RWPE2 (cell line): ENCODE measurements at regions not wholly inside any gene's neighbourhood (a gene's known extent, or its start where the extent isn't known, plus 50 kb on each side); places are given as distances from the start of the nearest gene placed in this dataset.

Experiments
- ATAC-seq: fragments of 200-7000 bp; cut with Tn5 transposase; 3 replicates; pipeline ENCODE4 v1.9.1; 2021; ENCODE audit warnings: low read depth
- DNase-seq: peaks from one replicate; pipeline ENCODE4 v3.0.0-alpha.2; 2020; ENCODE audit warnings: low spot score
- H3K27ac ChIP-seq: fragments of 450-650 bp; 2 replicates; pipeline ENCODE4 v1.5.1; 2017; ENCODE audit warnings: mild to moderate bottlenecking; ENCODE audit not compliant: poor library complexity, severe bottlenecking
- H3K27me3 ChIP-seq: fragments of 250-450 bp; sonication (Bioruptor Pico); 2 replicates; pipeline ENCODE4 v1.5.1; 2021; ENCODE audit warnings: mild to moderate bottlenecking, moderate library complexity; ENCODE audit not compliant: insufficient read depth, poor library complexity, severe bottlenecking
- H3K36me3 ChIP-seq: fragments of 250-450 bp; sonication (Bioruptor Pico); 2 replicates; pipeline ENCODE4 v1.5.1; 2020; ENCODE audit warnings: low read depth, mild to moderate bottlenecking, moderate library complexity
- H3K4me1 ChIP-seq: fragments of 250-450 bp; sonication (Bioruptor Pico); 2 replicates; pipeline ENCODE4 v1.5.1; 2021; ENCODE audit warnings: mild to moderate bottlenecking, moderate library complexity; ENCODE audit not compliant: insufficient read depth, poor library complexity, severe bottlenecking
- H3K4me3 ChIP-seq: fragments of 250-450 bp; sonication (Bioruptor Pico); 2 replicates; pipeline ENCODE4 v1.5.1; 2021; ENCODE audit warnings: mild to moderate bottlenecking, moderate library complexity; ENCODE audit not compliant: severe bottlenecking
- H3K9me3 ChIP-seq: fragments of 250-450 bp; sonication (Bioruptor Pico); 2 replicates; pipeline ENCODE4 v1.5.1; 2021; ENCODE audit warnings: mild to moderate bottlenecking, moderate library complexity; ENCODE audit not compliant: severe bottlenecking
- TF ChIP-seq, protein P1 (sequence below): fragments of 450-650 bp; IDR thresholded peaks from one replicate; pipeline ENCODE4 v1.5.1; 2017; ENCODE audit warnings: mild to moderate bottlenecking, moderate library complexity; ENCODE audit not compliant: poor library complexity, severe bottlenecking

DNA sequence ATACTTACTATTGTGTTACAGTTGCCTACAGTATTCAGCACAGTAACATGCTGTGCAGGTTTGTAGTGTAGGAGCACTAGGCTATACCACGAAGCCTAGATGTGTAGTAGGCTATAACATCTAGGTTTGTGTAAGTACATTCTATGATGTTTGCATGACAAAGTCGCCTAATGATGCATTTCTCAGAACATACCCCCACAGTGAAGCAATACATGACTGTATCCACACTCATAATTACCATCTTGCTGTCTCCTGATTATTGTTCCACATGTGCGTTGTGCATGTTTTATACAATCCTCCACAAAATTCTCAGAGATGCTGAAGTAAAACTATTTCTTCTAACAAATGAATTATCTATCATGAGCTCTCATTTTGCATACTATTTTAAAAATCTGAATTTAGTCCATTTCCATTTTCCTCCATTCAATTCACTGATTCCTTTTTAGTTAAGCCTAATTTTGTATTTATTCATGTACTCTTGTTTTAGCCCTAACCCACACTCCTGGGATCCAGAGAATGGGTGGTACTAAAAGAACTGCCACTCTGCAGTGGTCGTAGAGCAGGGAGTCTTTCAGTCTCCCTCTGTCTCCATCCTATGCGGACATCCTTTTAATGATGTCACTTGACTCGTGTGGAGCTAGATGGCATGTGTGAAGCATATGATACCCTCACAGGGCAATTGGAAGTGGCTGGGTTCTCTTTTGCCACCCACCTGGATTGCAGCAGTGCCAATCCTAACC is 67.6 kb upstream of the CAV2 start:
- Histone ChIP-seq H3K4me1 (peaks cover 30% of the 10 kb centered on the region), H3K36me3 (no peaks in the 10 kb centered on the region; the same call in 1 of the 2 replicates), H3K9me3 (peaks cover 6% of the 10 kb centered on the region), H3K4me3 (no peak overlapping the region), H3K27ac (peak overlapping the region; percentile 99), H3K27me3 (no peaks in the 10 kb centered on the region)
- DNase-seq (no peak), ATAC-seq (no peak)
- TF ChIP-seq, protein P1, sequence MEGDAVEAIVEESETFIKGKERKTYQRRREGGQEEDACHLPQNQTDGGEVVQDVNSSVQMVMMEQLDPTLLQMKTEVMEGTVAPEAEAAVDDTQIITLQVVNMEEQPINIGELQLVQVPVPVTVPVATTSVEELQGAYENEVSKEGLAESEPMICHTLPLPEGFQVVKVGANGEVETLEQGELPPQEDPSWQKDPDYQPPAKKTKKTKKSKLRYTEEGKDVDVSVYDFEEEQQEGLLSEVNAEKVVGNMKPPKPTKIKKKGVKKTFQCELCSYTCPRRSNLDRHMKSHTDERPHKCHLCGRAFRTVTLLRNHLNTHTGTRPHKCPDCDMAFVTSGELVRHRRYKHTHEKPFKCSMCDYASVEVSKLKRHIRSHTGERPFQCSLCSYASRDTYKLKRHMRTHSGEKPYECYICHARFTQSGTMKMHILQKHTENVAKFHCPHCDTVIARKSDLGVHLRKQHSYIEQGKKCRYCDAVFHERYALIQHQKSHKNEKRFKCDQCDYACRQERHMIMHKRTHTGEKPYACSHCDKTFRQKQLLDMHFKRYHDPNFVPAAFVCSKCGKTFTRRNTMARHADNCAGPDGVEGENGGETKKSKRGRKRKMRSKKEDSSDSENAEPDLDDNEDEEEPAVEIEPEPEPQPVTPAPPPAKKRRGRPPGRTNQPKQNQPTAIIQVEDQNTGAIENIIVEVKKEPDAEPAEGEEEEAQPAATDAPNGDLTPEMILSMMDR: no peak

DNA sequence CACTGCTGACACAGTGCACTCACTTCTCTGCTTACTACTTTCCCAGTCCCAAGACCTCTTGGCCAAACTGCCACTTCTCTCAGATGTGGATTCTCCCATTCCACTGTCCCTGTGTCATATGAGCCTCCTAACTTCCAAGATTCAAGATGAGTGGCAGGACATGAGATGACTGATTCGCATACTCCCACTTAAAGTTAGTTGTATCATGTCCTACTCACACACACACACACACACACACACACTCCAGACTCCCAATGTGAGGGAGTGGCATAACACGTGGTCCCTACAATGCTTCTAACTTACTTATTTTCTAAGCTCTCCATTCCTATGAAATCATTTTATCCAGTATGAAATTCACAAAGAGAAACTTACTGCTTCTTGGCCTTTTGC is 67.0 kb upstream of the CAV2 start:
- Histone ChIP-seq H3K27me3 (no peaks in the 10 kb centered on the region), H3K4me1 (peaks cover 28% of the 10 kb centered on the region), H3K4me3 (no peak overlapping the region), H3K36me3 (no peaks in the 10 kb centered on the region; the same call in 1 of the 2 replicates), H3K9me3 (peaks cover 6% of the 10 kb centered on the region), H3K27ac (peak overlapping the region; percentile 99)
- DNase-seq (no peak), ATAC-seq (no peak)
- TF ChIP-seq, protein P1: no peak

DNA sequence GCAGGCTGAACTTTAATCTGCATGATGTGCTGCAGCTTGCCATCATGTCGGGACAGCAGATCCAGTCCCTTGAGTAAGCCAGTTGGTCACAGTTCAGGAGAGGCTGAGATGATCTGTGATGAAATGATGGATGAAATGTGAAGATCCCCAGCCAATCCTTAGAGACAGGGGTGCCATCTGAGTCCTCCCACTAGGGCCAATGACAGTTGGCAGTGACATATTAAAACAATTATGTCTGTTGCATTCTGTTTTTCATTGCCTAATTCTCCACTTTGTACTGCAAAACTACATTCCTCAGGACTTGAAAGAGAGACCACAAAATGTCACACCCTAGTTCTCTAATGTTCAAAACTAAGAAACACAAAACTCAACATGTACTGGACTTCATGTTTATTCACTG is 66.3 kb upstream of the CAV2 start:
- DNase-seq (no peak), ATAC-seq (no peak)
- TF ChIP-seq, protein P1: no peak

DNA sequence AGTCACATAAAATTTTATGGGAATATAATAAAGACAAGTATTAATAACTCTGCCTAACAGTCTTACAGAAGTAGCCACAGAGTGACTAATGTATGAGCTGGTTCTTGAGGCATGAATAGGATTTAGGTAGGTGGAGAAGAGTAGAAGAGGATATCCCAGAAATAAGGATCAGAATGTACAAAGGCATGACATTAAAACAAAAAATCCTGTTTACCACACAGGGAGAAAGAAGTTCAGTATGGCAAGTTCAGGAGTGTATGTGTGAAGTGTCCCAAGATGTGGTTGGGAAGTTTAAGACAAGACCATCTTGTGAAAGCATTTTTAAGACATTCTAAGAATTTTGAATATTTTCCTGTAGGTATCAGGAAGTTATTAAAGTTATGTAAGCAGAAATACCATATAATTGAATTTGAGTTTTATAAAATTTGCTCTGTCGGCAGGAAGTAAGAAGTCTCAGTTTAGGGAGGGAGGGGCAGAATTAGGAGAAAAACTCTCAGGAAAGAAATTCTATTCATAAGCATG is 64.7 kb upstream of the CAV2 start:
- peak; percentile 99 for ATAC-seq
- Histone ChIP-seq H3K36me3 (no peaks in the 10 kb centered on the region; the same call in 1 of the 2 replicates), H3K27ac (peak overlapping the region; percentile 99), H3K27me3 (no peaks in the 10 kb centered on the region), H3K4me1 (peaks cover 31% of the 10 kb centered on the region), H3K4me3 (no peak overlapping the region), H3K9me3 (peaks cover 6% of the 10 kb centered on the region)
- DNase-seq: no peak
- TF ChIP-seq, protein P1: no peak

More for the DNA sequence above, 66.3 kb upstream of the CAV2 start:
- no peaks in the 10 kb centered on the region; the same call in 1 of the 2 replicates for H3K36me3 ChIP-seq
- H3K27ac ChIP-seq: peak overlapping the region; percentile 99
- H3K27me3 ChIP-seq: no peaks in the 10 kb centered on the region
- H3K9me3 ChIP-seq: peaks cover 6% of the 10 kb centered on the region
- H3K4me1 ChIP-seq: peaks cover 28% of the 10 kb centered on the region
- H3K4me3 ChIP-seq: no peak overlapping the region

DNA sequence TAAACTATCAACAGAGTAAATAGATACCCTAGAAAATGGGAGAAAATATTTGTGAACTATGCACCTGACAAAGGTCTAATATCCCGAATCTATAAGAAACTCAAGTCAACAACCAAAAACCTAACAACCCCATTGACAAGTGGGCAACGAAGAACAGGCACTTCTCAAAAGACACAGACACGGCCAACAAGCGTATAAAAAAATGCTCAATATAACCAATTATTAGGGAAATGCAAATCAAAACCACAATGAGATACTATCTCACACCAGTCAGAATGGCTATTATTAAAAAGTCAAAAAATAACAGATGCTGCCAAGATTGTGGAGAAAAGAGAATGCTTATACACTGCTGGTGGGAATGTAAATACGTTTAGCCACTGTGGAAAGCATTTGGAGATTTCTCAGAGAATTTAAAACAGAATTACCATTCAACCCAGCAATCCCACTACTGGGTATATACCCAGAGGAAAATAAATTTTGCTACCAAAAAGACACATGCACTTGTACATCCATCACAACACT is 63.2 kb upstream of the CAV2 start:
- H3K36me3 ChIP-seq: no peaks in the 10 kb centered on the region; the same call in 1 of the 2 replicates
- no peak overlapping the region for H3K4me3 ChIP-seq
- peaks cover 35% of the 10 kb centered on the region for H3K4me1 ChIP-seq
- ATAC-seq (no peak), DNase-seq (no peak)
- TF ChIP-seq, protein P1: no peak
- H3K27me3 ChIP-seq: no peaks in the 10 kb centered on the region
- peaks cover 6% of the 10 kb centered on the region for H3K9me3 ChIP-seq
- H3K27ac ChIP-seq: peak overlapping the region; percentile 99
